Nephron (organoid): ENCODE measurements at regions not wholly inside any gene's neighbourhood (a gene's known extent, or its start where the extent isn't known, plus 50 kb on each side); places are given as distances from the start of the nearest gene placed in this dataset.
A peak's percentile ranks its signal among the peaks of the same experiment; 100 is the strongest.
"Not testable (repeated sequence)": the region's sequence is repeated elsewhere in the genome, so short reads cannot be mapped to it uniquely, and the experiment has no call there.

Experiments
- H3K27ac Mint-ChIP-seq, 3 experiments: 2 replicates each; pipeline ENCODE4 v1.8.0; 2020; ENCODE audit warnings: mixed read lengths in 3 of 3, mild to moderate bottlenecking in 2 of 3, moderate library complexity in 1 of 3
- H3K27me3 Mint-ChIP-seq: 2 replicates; pipeline ENCODE4 v1.8.0; 2021; ENCODE audit warnings: low read depth, mild to moderate bottlenecking, moderate library complexity, mixed read lengths
- H3K36me3 Mint-ChIP-seq: 2 replicates; pipeline ENCODE4 v1.8.0; 2020; ENCODE audit warnings: low read depth, mixed read lengths
- H3K4me1 Mint-ChIP-seq: 2 replicates; pipeline ENCODE4 v1.8.0; 2020; ENCODE audit warnings: mixed read lengths
- H3K4me3 Mint-ChIP-seq, 3 experiments: 2 replicates each; pipeline ENCODE4 v1.8.0; 2020; ENCODE audit warnings: mild to moderate bottlenecking in 3 of 3, mixed read lengths in 3 of 3, moderate library complexity in 2 of 3
- H3K9me3 Mint-ChIP-seq: 2 replicates; pipeline ENCODE4 v1.8.0; 2020; ENCODE audit warnings: mixed read lengths
- CTCF ChIP-seq, 3 experiments: fragments of 200-600 bp; sonication (generic); IDR thresholded peaks; one replicate each; pipeline ENCODE4 v1.5.0; 2021; ENCODE audit warnings: antibody characterized with exemption in 3 of 3; ENCODE audit not compliant: unreplicated experiment in 3 of 3

- H3K27me3 Mint-ChIP-seq: peaks cover 4% of the 10 kb centered on the region
- H3K9me3 Mint-ChIP-seq: no peaks in the 10 kb centered on the region
- no peaks in the 10 kb centered on the region for H3K4me1 Mint-ChIP-seq
Observed at GRCh38 chrX:140149761-140150160, 184.4 kb upstream of the CXorf66 start.

GRCh38 chrX:140141444-140142029, 176.2 kb upstream of the CXorf66 start:
- H3K36me3 Mint-ChIP-seq: no peaks in the 10 kb centered on the region
- no peaks in the 10 kb centered on the region for H3K27me3 Mint-ChIP-seq
- TF ChIP-seq CTCF (IDR thresholded peaks at IDR 0.05; ENCODE audit: unreplicated experiment in 3 of 3): peak; percentile 69 to 73 (median 72)
- no peak overlapping the region for H3K4me3 Mint-ChIP-seq
- H3K27ac Mint-ChIP-seq: no peak overlapping the region
- no peaks in the 10 kb centered on the region for H3K4me1 Mint-ChIP-seq
- no peaks in the 10 kb centered on the region for H3K9me3 Mint-ChIP-seq

More at GRCh38 chrX:140149761-140150160, 184.4 kb upstream of the CXorf66 start:
- Mint-ChIP-seq H3K4me3 (no peak overlapping the region), H3K27ac (no peak overlapping the region), H3K36me3 (no peaks in the 10 kb centered on the region)
- TF ChIP-seq CTCF (IDR thresholded peaks at IDR 0.05; ENCODE audit: unreplicated experiment in 3 of 3): no peak

GRCh38 chrX:140138492-140138891, 173.2 kb upstream of the CXorf66 start:
- H3K36me3 Mint-ChIP-seq, H3K27me3 Mint-ChIP-seq, H3K4me3 Mint-ChIP-seq, H3K27ac Mint-ChIP-seq, H3K9me3 Mint-ChIP-seq, H3K4me1 Mint-ChIP-seq: not testable (repeated sequence)

- not testable (repeated sequence) for H3K4me3 Mint-ChIP-seq, H3K36me3 Mint-ChIP-seq, H3K27me3 Mint-ChIP-seq, H3K27ac Mint-ChIP-seq, H3K9me3 Mint-ChIP-seq, H3K4me1 Mint-ChIP-seq
Observed at GRCh38 chrX:140138065-140138464, 172.7 kb upstream of the CXorf66 start.

GRCh38 chrX:140132937-140133336, 167.6 kb upstream of the CXorf66 start:
- no peak overlapping the region for H3K4me3 Mint-ChIP-seq
- no peaks in the 10 kb centered on the region for H3K27me3 Mint-ChIP-seq
- no peaks in the 10 kb centered on the region for H3K36me3 Mint-ChIP-seq
- H3K4me1 Mint-ChIP-seq: no peaks in the 10 kb centered on the region
- H3K9me3 Mint-ChIP-seq: peaks cover 4% of the 10 kb centered on the region
- H3K27ac Mint-ChIP-seq: no peak overlapping the region
- no peak for TF ChIP-seq CTCF (IDR thresholded peaks at IDR 0.05; ENCODE audit: unreplicated experiment in 3 of 3)

GRCh38 chrX:140123446-140123845, 158.1 kb upstream of the CXorf66 start:
- H3K36me3 Mint-ChIP-seq: no peaks in the 10 kb centered on the region
- TF ChIP-seq CTCF (IDR thresholded peaks at IDR 0.05; ENCODE audit: unreplicated experiment in 3 of 3): peak in 2 of 3 experiments; percentile 18 to 31
- H3K27me3 Mint-ChIP-seq: peaks cover 3% of the 10 kb centered on the region
- H3K9me3 Mint-ChIP-seq: peaks cover 20% of the 10 kb centered on the region
- no peak overlapping the region for H3K4me3 Mint-ChIP-seq
- no peaks in the 10 kb centered on the region for H3K4me1 Mint-ChIP-seq
- no peak overlapping the region for H3K27ac Mint-ChIP-seq

- H3K9me3 Mint-ChIP-seq, H3K27ac Mint-ChIP-seq: not testable (repeated sequence)
Observed at GRCh38 chrX:140114059-140114458, 148.7 kb upstream of the CXorf66 start.

More at GRCh38 chrX:140114059-140114458, 148.7 kb upstream of the CXorf66 start:
- H3K4me3 Mint-ChIP-seq, H3K27me3 Mint-ChIP-seq, H3K36me3 Mint-ChIP-seq, H3K4me1 Mint-ChIP-seq: not testable (repeated sequence)
